PFSK-1 (cell line): ENCODE measurements at regions not wholly inside any gene's neighbourhood (a gene's known extent, or its start where the extent isn't known, plus 50 kb on each side); places are given as distances from the start of the nearest gene placed in this dataset.

ENCODE experiments used
- FOXP2 ChIP-seq: optimal IDR thresholded peaks from 2 replicates; pipeline ENCODE3; 2011; ENCODE audit warnings: borderline replicate concordance, control low read depth, inconsistent platforms; ENCODE audit not compliant: insufficient read depth; ENCODE audit errors: extremely low read length, extremely low read depth
- POLR2AphosphoS5 ChIP-seq: IDR thresholded peaks from 2 replicates; pipeline ENCODE4 v1.6.1; 2012; ENCODE audit warnings: low read depth, mild to moderate bottlenecking, control low read depth, low read length, moderate library complexity
- REST ChIP-seq, 2 experiments: IDR thresholded peaks; 2 replicates each; pipeline versions ENCODE4 v1.6.1 to v1.8.0; 2011 to 2012; ENCODE audit warnings: low read depth in 2 of 2, low read length in 2 of 2, control low read depth in 1 of 2, inconsistent platforms in 1 of 2, mild to moderate bottlenecking in 1 of 2, moderate library complexity in 1 of 2; ENCODE audit not compliant: insufficient read depth in 1 of 2
- SIN3A ChIP-seq: IDR thresholded peaks from 2 replicates; pipeline ENCODE4 v1.6.1; 2012; ENCODE audit warnings: mild to moderate bottlenecking, low read length, moderate library complexity, borderline replicate concordance; ENCODE audit not compliant: insufficient read depth
- TAF1 ChIP-seq: IDR thresholded peaks from 2 replicates; pipeline ENCODE4 v1.6.1; 2012; ENCODE audit warnings: low read length, control low read depth, borderline replicate concordance; ENCODE audit not compliant: insufficient read depth

GRCh38 chr18:61001138-61001537 lies 332.1 kb upstream of the CDH20 start:
- TF ChIP-seq SIN3A (no peak), POLR2AphosphoS5 (no peak), TAF1 (no peak), REST (IDR thresholded peaks at IDR 0.05; ENCODE audit: insufficient read depth in 1 of 2, low read depth in 2 of 2, low read length in 2 of 2) (no peak), FOXP2 (no peak)

DNA sequence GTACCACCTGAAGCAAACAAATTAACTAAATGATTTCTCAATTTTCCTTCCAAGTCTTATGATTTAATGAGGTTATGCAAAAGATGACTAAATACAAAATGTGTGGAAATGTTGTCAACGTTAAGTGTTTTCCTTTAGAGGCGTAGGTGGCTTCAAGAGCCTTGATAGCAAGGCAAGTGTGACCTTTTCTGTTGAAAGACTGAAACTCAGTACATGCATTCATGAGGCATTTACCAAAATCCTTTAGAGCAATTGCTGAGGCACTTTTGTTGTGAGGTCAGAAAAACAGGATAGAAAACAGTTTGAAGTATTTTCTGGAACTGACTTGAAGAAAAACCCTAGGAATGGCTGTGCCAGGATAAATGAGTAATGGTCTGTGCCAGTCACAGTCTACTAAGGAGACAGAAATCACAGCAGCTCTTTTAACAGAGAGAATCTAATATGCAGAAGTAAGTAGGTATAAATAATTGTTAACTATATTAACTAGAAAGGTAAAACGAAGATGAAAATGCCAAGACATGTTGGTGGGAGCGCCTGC lies 326.5 kb upstream of the CDH20 start:
- TF ChIP-seq POLR2AphosphoS5 (no peak), SIN3A (no peak), FOXP2 (no peak), TAF1 (no peak), REST (IDR thresholded peaks at IDR 0.05; ENCODE audit: insufficient read depth in 1 of 2, low read depth in 2 of 2, low read length in 2 of 2) (no peak)

DNA sequence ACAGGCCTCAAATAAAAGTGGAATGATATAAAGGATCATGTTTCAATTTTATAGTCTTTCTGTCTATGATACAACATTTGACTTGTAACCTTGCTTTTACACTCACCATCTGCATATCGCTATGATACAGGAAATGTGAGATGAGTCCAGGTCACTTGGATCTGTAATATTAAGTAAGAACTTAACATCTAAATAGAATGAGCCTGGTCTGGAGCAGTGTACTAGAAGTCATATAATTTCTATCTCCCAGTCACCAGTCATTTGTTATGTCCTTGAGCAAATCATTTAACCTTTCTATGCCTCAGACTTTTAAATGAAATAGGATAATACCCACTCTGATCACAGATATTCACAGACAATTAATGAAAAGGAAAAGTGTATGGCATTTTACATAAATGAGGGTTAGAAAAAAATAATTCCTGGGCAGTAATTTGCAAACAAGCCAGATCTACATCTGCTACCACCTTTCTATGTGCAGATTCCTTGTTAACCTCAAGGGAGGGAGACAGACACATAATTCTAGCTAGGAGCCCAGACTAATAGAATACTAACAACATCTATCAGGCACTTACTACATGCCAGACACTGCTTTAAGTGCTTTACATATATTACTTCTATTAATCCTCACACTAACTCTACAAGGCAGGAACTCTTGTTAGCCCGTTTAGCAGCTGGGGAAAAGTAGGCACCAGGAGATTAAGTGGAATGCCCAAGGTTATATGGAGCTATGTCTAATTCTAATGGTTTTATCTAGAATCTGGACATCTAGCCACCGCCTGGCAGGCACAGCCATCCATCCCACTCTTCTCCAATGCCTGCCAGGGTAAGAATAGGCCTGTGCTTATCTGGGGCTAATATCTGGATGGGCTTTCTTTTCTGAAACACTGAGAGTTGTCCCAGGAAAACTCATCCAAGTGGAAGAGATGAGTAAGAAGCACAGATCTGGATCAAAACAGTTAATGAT lies 313.6 kb upstream of the CDH20 start:
- TF ChIP-seq FOXP2: no peak

- TF ChIP-seq REST (IDR thresholded peaks at IDR 0.05; ENCODE audit: insufficient read depth in 1 of 2, low read depth in 2 of 2, low read length in 2 of 2) (no peak), POLR2AphosphoS5 (no peak), TAF1 (no peak), FOXP2 (no peak), SIN3A (no peak)
Observed at GRCh38 chr18:61025596-61025995, 307.6 kb upstream of the CDH20 start.

GRCh38 chr18:61031626-61032025 lies 301.6 kb upstream of the CDH20 start:
- TF ChIP-seq FOXP2 (no peak), POLR2AphosphoS5 (no peak), TAF1 (no peak), SIN3A (no peak), REST (IDR thresholded peaks at IDR 0.05; ENCODE audit: insufficient read depth in 1 of 2, low read depth in 2 of 2, low read length in 2 of 2) (no peak)
